Neutrophil (primary cell): ENCODE measurements at regions not wholly inside any gene's neighbourhood (a gene's known extent, or its start where the extent isn't known, plus 50 kb on each side); places are given as distances from the start of the nearest gene placed in this dataset.
"Not testable (repeated sequence)": the region's sequence is repeated elsewhere in the genome, so short reads cannot be mapped to it uniquely, and the experiment has no call there.

Source experiments
- H3K27ac ChIP-seq: fragments of 200-600 bp; sonication (generic); 2 replicates; pipeline ENCODE4 v1.5.1; 2016; ENCODE audit warnings: mild to moderate bottlenecking, moderate library complexity
- H3K27me3 ChIP-seq: fragments of 200-600 bp; sonication (generic); 2 replicates; pipeline ENCODE4 v1.6.0; 2016; ENCODE audit warnings: mild to moderate bottlenecking
- H3K36me3 ChIP-seq: fragments of 200-600 bp; sonication (generic); 2 replicates; pipeline ENCODE4 v1.5.1; 2017
- H3K4me1 ChIP-seq, 2 experiments: fragments of 200-600 bp in 1 of 2; sonication (generic) in 1 of 2; 1 replicate in 1 of 2; 2 replicates in 1 of 2; pipeline versions ENCODE4 v1.5.1 to v1.6.1; 2013 to 2016; ENCODE audit warnings: low read depth in 1 of 2, low read length in 1 of 2, mild to moderate bottlenecking in 1 of 2, moderate library complexity in 1 of 2; ENCODE audit not compliant: control insufficient read depth in 1 of 2, insufficient read depth in 1 of 2
- H3K4me3 ChIP-seq, 2 experiments: fragments of 200-600 bp in 1 of 2; sonication (generic) in 1 of 2; 1 replicate in 1 of 2; 2 replicates in 1 of 2; pipeline ENCODE4 v1.5.1; 2013 to 2016; ENCODE audit warnings: low read depth in 1 of 2, low read length in 1 of 2, mild to moderate bottlenecking in 1 of 2, moderate library complexity in 1 of 2
- H3K9me3 ChIP-seq: fragments of 200-600 bp; sonication (generic); 2 replicates; pipeline ENCODE4 v1.5.1; 2016
- TF ChIP-seq, protein P1 (sequence below): fragments of 200-600 bp; sonication (generic); IDR thresholded peaks from 2 replicates; pipeline ENCODE4 v1.5.1; 2016; ENCODE audit warnings: antibody characterized with exemption

DNA sequence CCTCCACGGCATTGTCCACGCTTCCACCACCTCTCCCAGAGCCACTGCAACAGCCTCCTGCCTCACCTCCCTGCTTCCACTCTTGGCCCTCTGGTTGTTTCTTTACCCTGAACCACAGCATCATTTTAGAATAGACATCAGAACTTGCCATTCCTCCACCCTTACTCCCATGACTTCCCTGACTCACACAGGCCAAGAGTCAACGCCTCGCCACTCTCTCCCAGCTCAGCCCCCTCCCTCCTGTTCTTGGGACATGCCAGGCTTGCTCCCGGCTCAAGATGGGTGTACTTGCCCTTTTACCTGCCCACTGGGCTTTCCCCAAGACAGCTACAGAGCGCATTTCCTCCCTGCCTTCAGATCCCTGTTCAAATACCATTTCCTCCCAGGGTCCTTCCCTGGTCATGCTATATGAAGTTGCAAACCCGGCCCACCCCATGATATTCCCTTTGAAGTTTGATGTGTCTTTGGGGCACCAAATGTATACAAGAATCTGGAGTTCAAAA, 429.1 kb downstream of the RPS24 start:
- no peak overlapping the region for H3K27ac ChIP-seq
- no peaks in the 10 kb centered on the region for H3K9me3 ChIP-seq
- no peaks in the 10 kb centered on the region for H3K4me1 ChIP-seq
- TF ChIP-seq, protein P1, sequence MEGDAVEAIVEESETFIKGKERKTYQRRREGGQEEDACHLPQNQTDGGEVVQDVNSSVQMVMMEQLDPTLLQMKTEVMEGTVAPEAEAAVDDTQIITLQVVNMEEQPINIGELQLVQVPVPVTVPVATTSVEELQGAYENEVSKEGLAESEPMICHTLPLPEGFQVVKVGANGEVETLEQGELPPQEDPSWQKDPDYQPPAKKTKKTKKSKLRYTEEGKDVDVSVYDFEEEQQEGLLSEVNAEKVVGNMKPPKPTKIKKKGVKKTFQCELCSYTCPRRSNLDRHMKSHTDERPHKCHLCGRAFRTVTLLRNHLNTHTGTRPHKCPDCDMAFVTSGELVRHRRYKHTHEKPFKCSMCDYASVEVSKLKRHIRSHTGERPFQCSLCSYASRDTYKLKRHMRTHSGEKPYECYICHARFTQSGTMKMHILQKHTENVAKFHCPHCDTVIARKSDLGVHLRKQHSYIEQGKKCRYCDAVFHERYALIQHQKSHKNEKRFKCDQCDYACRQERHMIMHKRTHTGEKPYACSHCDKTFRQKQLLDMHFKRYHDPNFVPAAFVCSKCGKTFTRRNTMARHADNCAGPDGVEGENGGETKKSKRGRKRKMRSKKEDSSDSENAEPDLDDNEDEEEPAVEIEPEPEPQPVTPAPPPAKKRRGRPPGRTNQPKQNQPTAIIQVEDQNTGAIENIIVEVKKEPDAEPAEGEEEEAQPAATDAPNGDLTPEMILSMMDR = no peak
- no peak overlapping the region for H3K4me3 ChIP-seq
- no peaks in the 10 kb centered on the region for H3K27me3 ChIP-seq
- no peaks in the 10 kb centered on the region for H3K36me3 ChIP-seq

DNA sequence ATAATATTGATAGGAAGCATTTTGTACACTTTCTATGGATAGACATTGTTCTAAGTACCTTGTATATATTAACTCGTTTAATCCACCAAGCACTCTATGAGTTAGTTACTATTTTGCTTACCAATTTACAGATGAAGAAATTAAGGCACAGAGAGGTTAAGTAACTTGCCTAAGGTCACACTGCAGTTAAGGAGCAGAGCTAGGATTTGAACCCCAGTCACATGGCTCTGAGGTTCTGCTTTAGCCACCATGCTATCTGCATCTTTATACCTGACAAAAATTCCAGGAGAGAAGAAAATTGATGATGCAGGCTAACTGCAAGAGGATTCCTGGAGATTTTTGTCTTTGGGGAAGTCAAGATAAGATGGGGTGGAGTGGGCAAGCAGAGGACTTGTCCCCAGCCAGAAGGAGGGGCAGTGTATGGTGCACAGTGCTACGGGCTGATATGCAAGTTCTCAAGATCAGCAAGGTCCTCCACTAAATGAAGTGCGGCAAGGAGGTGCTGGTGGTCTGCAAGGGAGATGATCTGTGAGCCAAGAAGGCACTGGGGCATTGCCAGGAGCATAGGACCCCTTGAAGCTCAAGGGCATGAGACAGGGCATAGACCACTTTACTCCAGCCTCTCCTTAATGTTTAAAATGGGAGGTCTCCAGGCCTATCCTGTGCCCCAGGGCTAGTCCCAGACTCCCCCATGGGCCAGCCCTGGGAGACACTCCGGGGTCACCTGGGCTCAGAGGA, 430.6 kb downstream of the RPS24 start:
- Histone ChIP-seq H3K36me3 (no peaks in the 10 kb centered on the region), H3K4me3 (no peak overlapping the region), H3K4me1 (no peaks in the 10 kb centered on the region), H3K9me3 (no peaks in the 10 kb centered on the region), H3K27me3 (no peaks in the 10 kb centered on the region), H3K27ac (no peak overlapping the region)
- TF ChIP-seq, protein P1 = no peak

DNA sequence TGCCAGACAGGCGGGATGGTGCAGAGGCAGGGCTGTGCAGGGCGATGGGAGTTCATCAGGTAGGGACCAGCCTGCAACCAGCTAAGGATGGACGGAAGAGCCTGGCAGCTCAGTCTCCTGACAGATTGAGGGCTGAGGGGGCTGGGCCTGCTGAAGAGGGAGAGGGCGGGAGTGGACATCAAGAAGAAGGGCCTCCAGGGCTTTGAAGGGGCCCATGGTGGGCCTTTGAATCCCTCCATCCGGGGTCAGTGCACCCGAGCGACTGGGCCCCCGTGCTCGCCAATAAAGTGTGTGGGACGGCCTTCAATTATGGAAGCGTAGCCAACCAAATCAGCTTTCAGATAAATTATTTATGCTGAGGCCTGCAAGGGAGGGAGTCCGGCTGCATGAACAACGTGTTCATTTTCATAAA, 431.2 kb downstream of the RPS24 start:
- Histone ChIP-seq H3K4me3 (no peak overlapping the region), H3K4me1 (no peaks in the 10 kb centered on the region), H3K27me3 (no peaks in the 10 kb centered on the region), H3K9me3 (no peaks in the 10 kb centered on the region), H3K27ac (no peak overlapping the region), H3K36me3 (no peaks in the 10 kb centered on the region)
- TF ChIP-seq, protein P1 = no peak

DNA sequence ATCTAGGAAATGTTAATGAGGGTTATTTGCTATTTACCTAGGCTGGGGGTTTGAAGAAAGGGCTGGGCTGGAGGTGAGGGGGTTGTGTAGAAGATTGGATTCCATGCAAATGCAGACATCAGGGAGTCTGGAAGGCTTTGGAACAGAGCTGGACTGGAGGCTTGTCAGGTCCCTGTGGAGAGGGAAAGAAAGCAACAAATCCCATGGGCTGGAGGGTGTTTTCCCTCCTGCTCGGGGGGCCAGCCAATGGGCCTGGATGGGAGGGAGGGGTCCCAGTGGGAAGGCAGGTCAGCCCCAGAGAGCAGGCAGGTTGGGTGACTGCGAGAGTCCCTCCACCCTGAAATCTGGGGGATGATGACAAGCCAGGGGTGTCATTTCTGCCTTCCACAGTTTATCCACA, 431.8 kb downstream of the RPS24 start:
- H3K4me3 ChIP-seq = no peak overlapping the region
- H3K9me3 ChIP-seq = no peaks in the 10 kb centered on the region
- H3K27me3 ChIP-seq = no peaks in the 10 kb centered on the region
- TF ChIP-seq, protein P1 = no peak
- H3K4me1 ChIP-seq = no peaks in the 10 kb centered on the region
- no peaks in the 10 kb centered on the region for H3K36me3 ChIP-seq
- no peak overlapping the region for H3K27ac ChIP-seq

DNA sequence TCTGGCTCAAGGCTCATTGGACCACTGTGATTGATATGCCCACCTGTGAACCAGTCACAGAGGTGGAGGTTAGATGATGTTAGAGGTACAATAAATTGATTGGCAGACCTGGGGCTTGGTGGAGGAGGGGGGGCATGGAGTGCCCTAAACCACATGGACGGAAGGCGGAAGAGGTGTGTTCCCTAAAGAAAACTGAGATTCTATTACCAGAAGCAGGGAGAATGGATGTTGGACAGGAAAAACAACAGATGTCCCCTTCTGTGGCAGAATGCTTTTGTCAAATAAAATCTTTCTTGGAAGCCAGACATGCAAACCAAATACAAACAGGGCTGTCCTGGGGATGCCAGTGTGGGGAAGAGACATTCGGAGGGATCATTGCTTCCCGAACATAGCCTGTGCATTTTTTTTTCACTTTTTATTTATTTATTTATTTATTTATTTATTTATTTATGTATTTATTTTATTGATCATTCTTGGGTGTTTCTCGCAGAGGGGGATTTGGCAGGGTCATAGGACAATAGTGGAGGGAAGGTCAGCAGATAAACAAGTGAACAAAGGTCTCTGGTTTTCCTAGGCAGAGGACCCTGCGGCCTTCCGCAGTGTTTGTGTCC, 433.9 kb downstream of the RPS24 start:
- no peaks in the 10 kb centered on the region for H3K27me3 ChIP-seq
- H3K4me3 ChIP-seq = no peak overlapping the region
- TF ChIP-seq, protein P1 = no peak
- no peaks in the 10 kb centered on the region for H3K36me3 ChIP-seq
- no peaks in the 10 kb centered on the region for H3K9me3 ChIP-seq
- H3K27ac ChIP-seq = no peak overlapping the region
- no peaks in the 10 kb centered on the region for H3K4me1 ChIP-seq

DNA sequence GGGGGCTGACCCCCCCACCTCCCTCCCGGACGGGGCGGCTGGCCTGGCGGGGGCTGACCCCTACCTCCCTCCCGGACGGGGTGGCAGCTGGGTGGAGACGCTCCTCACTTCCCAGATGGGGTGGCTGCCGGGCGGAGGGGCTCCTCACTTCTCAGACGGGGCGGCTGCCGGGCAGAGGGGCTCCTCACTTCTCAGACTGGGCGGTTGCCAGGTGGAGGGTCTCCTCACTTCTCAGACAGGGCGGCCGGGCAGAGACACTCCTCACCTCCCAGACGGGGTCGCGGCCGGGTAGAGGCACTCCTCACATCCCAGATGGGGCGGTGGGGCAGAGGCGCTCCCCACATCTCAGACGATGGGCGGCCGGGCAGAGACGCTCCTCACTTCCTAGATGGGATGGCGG, 435.1 kb downstream of the RPS24 start:
- H3K27ac ChIP-seq, H3K4me3 ChIP-seq, H3K36me3 ChIP-seq, H3K4me1 ChIP-seq, H3K9me3 ChIP-seq, H3K27me3 ChIP-seq: not testable (repeated sequence)
